ENCODE measurements at regions not wholly inside any gene's neighbourhood (a gene's known extent, or its start where the extent isn't known, plus 50 kb on each side); places are given as distances from the start of the nearest gene placed in this dataset.

DNA sequence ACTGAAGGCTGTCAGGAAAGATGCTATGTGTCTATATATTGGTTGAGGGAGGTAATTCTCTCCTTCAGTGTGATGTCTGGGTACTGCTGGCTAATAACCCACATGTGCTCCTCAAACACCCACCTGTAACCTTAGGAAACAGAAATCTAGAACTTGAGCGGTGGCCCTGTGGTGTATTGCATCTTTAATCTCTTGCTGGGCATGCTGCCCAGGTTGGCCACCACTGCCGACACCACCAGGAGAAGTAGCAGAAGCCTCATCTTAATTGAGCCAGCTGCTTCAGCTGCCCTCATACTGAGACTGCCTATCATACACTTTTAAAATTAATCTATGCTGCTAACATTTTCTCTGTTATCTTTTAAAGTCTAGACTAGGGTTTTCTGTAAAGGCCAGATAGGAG lies 103.5 kb upstream of the C5orf63 start:
- FAIRE-seq (no peak), DNase-seq (ENCODE audit: extremely low read depth in 1 of 4, low spot score in 3 of 4) (no peak), ATAC-seq (no peak)
- in situ Hi-C loops (cut with MboI): no loop called here
- intact Hi-C loops (cut with micrococcal nuclease): no loop called here
- no peaks in the 10 kb centered on the region for H3K9me1 ChIP-seq (ENCODE audit: control insufficient read depth, insufficient read depth, low read length)
- H2AFZ ChIP-seq (ENCODE audit: low read depth, low read length): no peak overlapping the region
- no peaks in the 10 kb centered on the region for H4K20me1 ChIP-seq (replicated peaks; ENCODE audit: control insufficient read depth, insufficient read depth, low read length)
- no peak overlapping the region for H3K4me3 ChIP-seq
- CTCF ChIA-PET (ENCODE audit: low intra/inter-chr PET ratio): interaction anchor here (0.6 kb wide), 1 partner anchor 629 kb away, joined by 4 read pairs; no protein-coding TSS in a partner anchor
- H3K79me2 ChIP-seq (ENCODE audit: control insufficient read depth, insufficient read depth, low read length): no peaks in the 10 kb centered on the region
- H3K4me1 ChIP-seq (replicated peaks in 1 of 2; ENCODE audit: control insufficient read depth in 2 of 2, insufficient read depth in 2 of 2, low read length in 2 of 2): no peaks in the 10 kb centered on the region
- POLR2A ChIA-PET: interaction anchor here (1.6 kb wide), 1 partner anchor 13 kb away, joined by 3 read pairs; no protein-coding TSS in a partner anchor
- no peak for TF ChIP-seq ZNF347 (CRISPR knock-in tag; IDR thresholded peaks at IDR 0.05; ENCODE audit: low read depth)
- no peak for TF ChIP-seq TBP (optimal IDR thresholded peaks at IDR 0.05; ENCODE audit: low read depth, low read length)
- TF ChIP-seq ZC3H8 (IDR thresholded peaks at IDR 0.05): no peak
- no peak for TF ChIP-seq ZNF239 (CRISPR knock-in tag; IDR thresholded peaks at IDR 0.05)
- no peak for TF ChIP-seq ZNF444 (CRISPR knock-in tag; IDR thresholded peaks at IDR 0.05)
- TF ChIP-seq CBFA2T2 (conservative IDR thresholded peaks at IDR 0.05): no peak
- no peak for TF ChIP-seq BACH1 (tag; IDR thresholded peaks at IDR 0.05)
- TF ChIP-seq GATAD2B (IDR thresholded peaks at IDR 0.05; ENCODE audit: borderline replicate concordance): no peak
- TF ChIP-seq, protein P1, sequence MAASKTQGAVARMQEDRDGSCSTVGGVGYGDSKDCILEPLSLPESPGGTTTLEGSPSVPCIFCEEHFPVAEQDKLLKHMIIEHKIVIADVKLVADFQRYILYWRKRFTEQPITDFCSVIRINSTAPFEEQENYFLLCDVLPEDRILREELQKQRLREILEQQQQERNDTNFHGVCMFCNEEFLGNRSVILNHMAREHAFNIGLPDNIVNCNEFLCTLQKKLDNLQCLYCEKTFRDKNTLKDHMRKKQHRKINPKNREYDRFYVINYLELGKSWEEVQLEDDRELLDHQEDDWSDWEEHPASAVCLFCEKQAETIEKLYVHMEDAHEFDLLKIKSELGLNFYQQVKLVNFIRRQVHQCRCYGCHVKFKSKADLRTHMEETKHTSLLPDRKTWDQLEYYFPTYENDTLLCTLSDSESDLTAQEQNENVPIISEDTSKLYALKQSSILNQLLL (CRISPR knock-in tag; IDR thresholded peaks at IDR 0.05; ENCODE audit: borderline replicate concordance): no peak
- TF ChIP-seq SMARCB1 (IDR thresholded peaks at IDR 0.05; ENCODE audit: insufficient read length, low read depth): no peak
- TF ChIP-seq, protein P2, sequence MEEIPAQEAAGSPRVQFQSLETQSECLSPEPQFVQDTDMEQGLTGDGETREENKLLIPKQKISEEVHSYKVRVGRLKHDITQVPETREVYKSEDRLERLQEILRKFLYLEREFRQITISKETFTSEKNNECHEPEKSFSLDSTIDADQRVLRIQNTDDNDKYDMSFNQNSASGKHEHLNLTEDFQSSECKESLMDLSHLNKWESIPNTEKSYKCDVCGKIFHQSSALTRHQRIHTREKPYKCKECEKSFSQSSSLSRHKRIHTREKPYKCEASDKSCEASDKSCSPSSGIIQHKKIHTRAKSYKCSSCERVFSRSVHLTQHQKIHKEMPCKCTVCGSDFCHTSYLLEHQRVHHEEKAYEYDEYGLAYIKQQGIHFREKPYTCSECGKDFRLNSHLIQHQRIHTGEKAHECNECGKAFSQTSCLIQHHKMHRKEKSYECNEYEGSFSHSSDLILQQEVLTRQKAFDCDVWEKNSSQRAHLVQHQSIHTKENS (CRISPR knock-in tag; IDR thresholded peaks at IDR 0.05): no peak
- TF ChIP-seq, protein P3, sequence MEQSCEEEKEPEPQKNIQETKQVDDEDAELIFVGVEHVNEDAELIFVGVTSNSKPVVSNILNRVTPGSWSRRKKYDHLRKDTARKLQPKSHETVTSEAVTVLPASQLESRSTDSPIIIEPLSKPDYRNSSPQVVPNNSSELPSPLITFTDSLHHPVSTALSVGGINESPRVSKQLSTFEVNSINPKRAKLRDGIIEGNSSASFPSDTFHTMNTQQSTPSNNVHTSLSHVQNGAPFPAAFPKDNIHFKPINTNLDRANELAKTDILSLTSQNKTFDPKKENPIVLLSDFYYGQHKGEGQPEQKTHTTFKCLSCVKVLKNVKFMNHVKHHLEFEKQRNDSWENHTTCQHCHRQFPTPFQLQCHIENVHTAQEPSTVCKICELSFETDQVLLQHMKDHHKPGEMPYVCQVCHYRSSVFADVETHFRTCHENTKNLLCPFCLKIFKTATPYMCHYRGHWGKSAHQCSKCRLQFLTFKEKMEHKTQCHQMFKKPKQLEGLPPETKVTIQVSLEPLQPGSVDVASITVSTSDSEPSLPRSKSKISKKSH (CRISPR knock-in tag; IDR thresholded peaks at IDR 0.05): no peak
- TF ChIP-seq ARNT (IDR thresholded peaks at IDR 0.05): no peak
- no peak for TF ChIP-seq SETDB1 (IDR thresholded peaks at IDR 0.05; ENCODE audit: low read length)
- TF ChIP-seq, protein P4, sequence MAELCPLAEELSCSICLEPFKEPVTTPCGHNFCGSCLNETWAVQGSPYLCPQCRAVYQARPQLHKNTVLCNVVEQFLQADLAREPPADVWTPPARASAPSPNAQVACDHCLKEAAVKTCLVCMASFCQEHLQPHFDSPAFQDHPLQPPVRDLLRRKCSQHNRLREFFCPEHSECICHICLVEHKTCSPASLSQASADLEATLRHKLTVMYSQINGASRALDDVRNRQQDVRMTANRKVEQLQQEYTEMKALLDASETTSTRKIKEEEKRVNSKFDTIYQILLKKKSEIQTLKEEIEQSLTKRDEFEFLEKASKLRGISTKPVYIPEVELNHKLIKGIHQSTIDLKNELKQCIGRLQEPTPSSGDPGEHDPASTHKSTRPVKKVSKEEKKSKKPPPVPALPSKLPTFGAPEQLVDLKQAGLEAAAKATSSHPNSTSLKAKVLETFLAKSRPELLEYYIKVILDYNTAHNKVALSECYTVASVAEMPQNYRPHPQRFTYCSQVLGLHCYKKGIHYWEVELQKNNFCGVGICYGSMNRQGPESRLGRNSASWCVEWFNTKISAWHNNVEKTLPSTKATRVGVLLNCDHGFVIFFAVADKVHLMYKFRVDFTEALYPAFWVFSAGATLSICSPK (IDR thresholded peaks at IDR 0.05; ENCODE audit: borderline replicate concordance): no peak
- TF ChIP-seq SIX5 (IDR thresholded peaks at IDR 0.05; ENCODE audit: borderline replicate concordance in 1 of 2, insufficient read depth in 1 of 2, low read depth in 1 of 2, low read length in 2 of 2): no peak
- TF ChIP-seq MAFG (tag; conservative IDR thresholded peaks at IDR 0.05): no peak
- no peak for TF ChIP-seq ZNF316 (IDR thresholded peaks at IDR 0.05)
- TF ChIP-seq ZNF766 (CRISPR knock-in tag; conservative IDR thresholded peaks at IDR 0.05): no peak
- peaks cover 0 to 10% of the 10 kb centered on the region in 2 experiments; a peak in 2 of 5 replicates for H3K27me3 ChIP-seq (ENCODE audit: control insufficient read depth in 2 of 2, insufficient read depth in 2 of 2, low read length in 2 of 2)
- 0% methylated on average over 2 of the region's 2 CpGs for WGBS (ENCODE audit: insufficient coverage, low coverage, missing lambda C conversion rate)
- no peak overlapping the region for H3K4me2 ChIP-seq (ENCODE audit: insufficient read depth, low read length)
- H3K9ac ChIP-seq (ENCODE audit: insufficient read depth in 1 of 2, low read depth in 2 of 2, low read length in 2 of 2): no peak overlapping the region
- BruUV-seq (replicated peaks): no TSS peak
- H3K27ac ChIP-seq (ENCODE audit: extremely low read depth, low read depth, low read length): no peak overlapping the region
- H3K36me3 ChIP-seq (ENCODE audit: control insufficient read depth, insufficient read depth, low read length): no peaks in the 10 kb centered on the region
- no peaks in the 10 kb centered on the region for H3K9me3 ChIP-seq (replicated peaks; ENCODE audit: control insufficient read depth, insufficient read depth, low read depth, low read length)
